WERI-Rb-1 (cell line): ENCODE measurements at regions not wholly inside any gene's neighbourhood (a gene's known extent, or its start where the extent isn't known, plus 50 kb on each side); places are given as distances from the start of the nearest gene placed in this dataset.
A peak's percentile ranks its signal among the peaks of the same experiment; 100 is the strongest.

ENCODE experiments used
- DNase-seq: peaks from one replicate; pipeline ENCODE4 v3.0.0-alpha.2; 2020
- H3K27ac ChIP-seq: fragments of 250-450 bp; sonication (Bioruptor Pico); 2 replicates; pipeline ENCODE4 v1.5.1; 2020; ENCODE audit warnings: mild to moderate bottlenecking, moderate library complexity
- H3K27me3 ChIP-seq: fragments of 250-450 bp; sonication (Bioruptor Pico); 2 replicates; pipeline ENCODE4 v1.5.1; 2021; ENCODE audit warnings: mild to moderate bottlenecking, low read depth, moderate library complexity; ENCODE audit not compliant: insufficient read depth, severe bottlenecking
- H3K36me3 ChIP-seq: fragments of 250-450 bp; sonication (Bioruptor Pico); 2 replicates; pipeline ENCODE4 v1.5.1; 2020; ENCODE audit warnings: mild to moderate bottlenecking, moderate library complexity
- H3K4me3 ChIP-seq: 2 replicates; pipeline ENCODE4 v1.5.1; 2011; ENCODE audit warnings: low read depth, mild to moderate bottlenecking, control low read depth, low read length
- H3K9me3 ChIP-seq: fragments of 250-450 bp; sonication (Bioruptor Pico); 2 replicates; pipeline ENCODE4 v1.5.1; 2021; ENCODE audit warnings: mild to moderate bottlenecking, moderate library complexity; ENCODE audit not compliant: severe bottlenecking
- CTCF ChIP-seq: IDR thresholded peaks from 2 replicates; pipeline ENCODE4 v1.5.1; 2011; ENCODE audit warnings: low read depth, mild to moderate bottlenecking, control low read depth, inconsistent platforms, low read length

DNA sequence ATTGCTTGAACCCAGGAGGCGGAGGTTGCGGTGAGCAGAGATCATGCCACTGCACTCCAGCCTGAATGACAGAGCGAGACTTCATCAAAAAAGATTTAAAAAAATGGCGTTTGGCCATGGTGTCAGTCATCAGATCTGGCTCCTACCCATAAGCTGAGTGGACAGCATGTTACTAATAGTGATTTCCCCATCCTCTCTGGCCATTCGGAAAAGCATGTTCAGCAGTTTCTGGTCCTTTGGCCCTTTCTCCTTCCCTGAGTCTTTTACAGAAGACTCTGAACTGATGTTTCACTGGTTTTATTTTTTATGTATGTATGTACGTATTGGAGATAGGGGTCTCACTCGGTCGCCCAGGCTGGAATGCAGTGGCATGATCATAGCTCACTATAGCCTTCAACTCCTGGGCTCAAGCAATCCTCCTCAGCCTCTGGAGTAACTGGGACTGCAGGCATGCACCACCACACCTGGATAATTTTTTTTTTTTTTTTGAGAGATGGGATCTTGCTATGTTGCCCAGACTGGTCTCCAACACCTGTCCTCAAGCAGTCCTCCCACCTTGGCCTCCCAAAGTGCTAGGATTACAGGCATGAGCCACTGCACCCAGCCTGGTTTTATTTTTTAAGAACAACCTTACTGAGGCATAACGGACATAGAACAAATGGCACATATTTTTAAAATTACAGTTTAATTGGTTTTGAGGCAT, 84.2 kb upstream of the CNKSR3 start:
- H3K27me3 ChIP-seq = no peaks in the 10 kb centered on the region
- no peak overlapping the region for H3K4me3 ChIP-seq
- TF ChIP-seq CTCF = no peak
- no peak overlapping the region for H3K27ac ChIP-seq
- DNase-seq = no peak
- H3K36me3 ChIP-seq = no peaks in the 10 kb centered on the region
- H3K9me3 ChIP-seq = no peaks in the 10 kb centered on the region

GRCh38 chr6:154595538-154595937, 85.1 kb upstream of the CNKSR3 start:
- no peak for TF ChIP-seq CTCF
- no peak for DNase-seq

DNA sequence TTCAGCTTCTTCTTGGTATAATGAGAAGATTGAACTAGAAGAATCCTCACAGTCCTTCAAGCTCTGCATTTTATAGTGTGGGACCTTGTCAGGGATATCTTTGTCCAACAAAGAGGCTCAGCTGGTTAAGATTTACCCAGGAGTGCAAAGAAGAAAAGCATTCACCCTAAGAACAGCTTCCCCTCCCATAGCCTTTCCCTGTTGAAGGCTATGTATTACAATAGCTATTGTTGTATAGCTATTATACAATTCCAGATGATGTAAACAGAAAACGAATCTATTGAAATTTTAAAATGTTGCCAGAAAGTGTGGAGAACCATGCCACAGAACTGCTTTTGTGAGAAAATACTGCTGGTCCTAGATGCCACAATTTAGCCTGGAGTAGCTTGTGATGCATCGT, 85.5 kb upstream of the CNKSR3 start:
- Histone ChIP-seq H3K36me3 (no peaks in the 10 kb centered on the region), H3K9me3 (no peaks in the 10 kb centered on the region), H3K27ac (no peak overlapping the region), H3K4me3 (no peak overlapping the region), H3K27me3 (no peaks in the 10 kb centered on the region)
- DNase-seq = no peak
- TF ChIP-seq CTCF = no peak

More at GRCh38 chr6:154595538-154595937, 85.1 kb upstream of the CNKSR3 start:
- Histone ChIP-seq H3K27ac (no peak overlapping the region), H3K4me3 (no peak overlapping the region), H3K36me3 (no peaks in the 10 kb centered on the region), H3K9me3 (no peaks in the 10 kb centered on the region), H3K27me3 (no peaks in the 10 kb centered on the region)

- H3K27me3 ChIP-seq = no peaks in the 10 kb centered on the region
- H3K27ac ChIP-seq = no peak overlapping the region
- TF ChIP-seq CTCF = no peak
- H3K4me3 ChIP-seq = no peak overlapping the region
- no peak for DNase-seq
- no peaks in the 10 kb centered on the region for H3K36me3 ChIP-seq
- no peaks in the 10 kb centered on the region for H3K9me3 ChIP-seq
Observed at GRCh38 chr6:154596701-154597100, 86.2 kb upstream of the CNKSR3 start.

- TF ChIP-seq CTCF = no peak
- Histone ChIP-seq H3K9me3 (no peaks in the 10 kb centered on the region), H3K27ac (peak overlapping the region; percentile 12; the same call in 1 of the 2 replicates), H3K27me3 (no peaks in the 10 kb centered on the region), H3K4me3 (no peak overlapping the region), H3K36me3 (no peaks in the 10 kb centered on the region)
- DNase-seq = peak; percentile 26
Observed at GRCh38 chr6:154598399-154598798, 87.9 kb upstream of the CNKSR3 start.

DNA sequence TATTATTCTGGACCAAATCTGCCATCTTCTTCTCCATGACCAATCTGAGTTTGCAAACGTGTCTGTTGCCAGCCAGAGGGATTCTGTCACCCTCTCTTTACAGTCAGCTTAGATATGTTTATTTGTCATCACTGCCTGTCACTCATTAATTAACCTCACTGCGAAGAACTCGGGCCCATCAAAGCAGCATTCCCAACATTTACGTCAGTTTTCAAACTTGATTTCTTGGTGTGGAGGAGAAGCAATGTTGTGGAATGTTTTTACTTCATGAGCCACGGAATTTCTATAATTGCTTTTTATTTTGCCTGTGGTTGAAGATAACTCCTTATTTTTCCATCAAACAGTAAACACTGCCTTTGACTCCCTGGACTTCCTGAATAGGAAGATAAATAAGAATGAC, 91.8 kb upstream of the CNKSR3 start:
- no peak overlapping the region for H3K4me3 ChIP-seq
- no peak for TF ChIP-seq CTCF
- no peaks in the 10 kb centered on the region for H3K36me3 ChIP-seq
- no peaks in the 10 kb centered on the region for H3K27me3 ChIP-seq
- H3K27ac ChIP-seq = no peak overlapping the region
- DNase-seq = no peak
- no peaks in the 10 kb centered on the region for H3K9me3 ChIP-seq
